Suprapubic skin (tissue), 4 donors: ENCODE measurements at regions not wholly inside any gene's neighbourhood (a gene's known extent, or its start where the extent isn't known, plus 50 kb on each side); places are given as distances from the start of the nearest gene placed in this dataset.

Source experiments
- DNase-seq, 2 donors: peaks; one replicate each; pipeline ENCODE4 v3.0.0-alpha.2; 2019; ENCODE audit warnings: low spot score in 2 of 2
- H3K27ac ChIP-seq: fragments of 200-600 bp; sonication (generic); one replicate; pipeline ENCODE4 v1.5.1; 2019
- H3K27me3 ChIP-seq: fragments of 200-600 bp; sonication (generic); one replicate; pipeline ENCODE4 v1.5.1; 2019
- H3K36me3 ChIP-seq: fragments of 200-600 bp; sonication (generic); one replicate; pipeline ENCODE4 v1.5.1; 2019
- H3K4me1 ChIP-seq: fragments of 200-600 bp; sonication (generic); one replicate; pipeline ENCODE4 v1.5.1; 2019
- H3K4me3 ChIP-seq: fragments of 200-600 bp; sonication (generic); one replicate; pipeline ENCODE4 v1.5.1; 2019; ENCODE audit warnings: mild to moderate bottlenecking
- H3K9me3 ChIP-seq: fragments of 200-600 bp; sonication (generic); one replicate; pipeline ENCODE4 v1.5.1; 2019
- EP300 ChIP-seq: sonication (generic); formaldehyde crosslinking; IDR thresholded peaks from one replicate; pipeline ENCODE4 v1.6.1; 2017; ENCODE audit warnings: antibody characterized with exemption
- POLR2A ChIP-seq, 2 donors: fragments of 450-650 bp; IDR thresholded peaks; one replicate each; pipeline ENCODE4 v1.6.1; 2017; ENCODE audit warnings: antibody characterized with exemption in 2 of 2, mild to moderate bottlenecking in 2 of 2, moderate library complexity in 2 of 2
- POLR2AphosphoS5 ChIP-seq, 3 donors: sonication (generic); formaldehyde crosslinking; IDR thresholded peaks; one replicate each; pipeline ENCODE4 v1.6.1; 2017; ENCODE audit warnings: antibody characterized with exemption in 3 of 3
- WGBS: methylation state at CpG from one replicate; pipeline ENCODE4 v1.1.5; 2018; 5-methylcytosine and 5-hydroxymethylcytosine counted together
- TF ChIP-seq, protein P1 (sequence below), 2 donors: fragments of 200-600 bp in 1 of 2; fragments of 450-650 bp in 1 of 2; sonication (generic) in 1 of 2; IDR thresholded peaks; one replicate each; pipeline ENCODE4 v1.5.1; 2016 to 2019; ENCODE audit warnings: antibody characterized with exemption in 2 of 2, mild to moderate bottlenecking in 1 of 2, moderate library complexity in 1 of 2

DNA sequence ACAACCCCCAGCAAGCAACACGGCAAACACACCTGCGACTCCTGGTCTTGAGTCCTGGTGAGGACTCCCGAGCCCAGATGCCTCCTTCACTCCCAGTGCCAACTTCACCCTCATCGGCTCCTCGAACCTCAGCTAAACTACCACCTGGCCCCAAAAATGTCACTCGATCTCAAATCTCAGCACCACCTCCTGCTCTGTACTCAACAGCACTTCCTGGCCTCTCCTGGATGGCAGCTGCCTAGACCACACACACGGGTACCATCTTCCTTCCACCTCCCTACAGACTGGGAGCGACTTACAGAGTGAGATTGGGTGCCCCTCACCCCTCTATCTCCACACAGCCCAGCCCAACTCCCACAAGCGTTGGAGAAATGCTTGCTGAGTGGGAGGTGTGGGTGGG lies 123.9 kb upstream of the MGMT start:
- Histone ChIP-seq H3K4me3 (no peak overlapping the region), H3K4me1 (no peaks in the 10 kb centered on the region), H3K9me3 (no peaks in the 10 kb centered on the region), H3K27ac (no peak overlapping the region), H3K27me3 (peaks cover 7% of the 10 kb centered on the region), H3K36me3 (no peaks in the 10 kb centered on the region)
- TF ChIP-seq EP300, result no peak
- TF ChIP-seq POLR2AphosphoS5 (IDR thresholded peaks at IDR 0.05), result no peak
- TF ChIP-seq, protein P1, sequence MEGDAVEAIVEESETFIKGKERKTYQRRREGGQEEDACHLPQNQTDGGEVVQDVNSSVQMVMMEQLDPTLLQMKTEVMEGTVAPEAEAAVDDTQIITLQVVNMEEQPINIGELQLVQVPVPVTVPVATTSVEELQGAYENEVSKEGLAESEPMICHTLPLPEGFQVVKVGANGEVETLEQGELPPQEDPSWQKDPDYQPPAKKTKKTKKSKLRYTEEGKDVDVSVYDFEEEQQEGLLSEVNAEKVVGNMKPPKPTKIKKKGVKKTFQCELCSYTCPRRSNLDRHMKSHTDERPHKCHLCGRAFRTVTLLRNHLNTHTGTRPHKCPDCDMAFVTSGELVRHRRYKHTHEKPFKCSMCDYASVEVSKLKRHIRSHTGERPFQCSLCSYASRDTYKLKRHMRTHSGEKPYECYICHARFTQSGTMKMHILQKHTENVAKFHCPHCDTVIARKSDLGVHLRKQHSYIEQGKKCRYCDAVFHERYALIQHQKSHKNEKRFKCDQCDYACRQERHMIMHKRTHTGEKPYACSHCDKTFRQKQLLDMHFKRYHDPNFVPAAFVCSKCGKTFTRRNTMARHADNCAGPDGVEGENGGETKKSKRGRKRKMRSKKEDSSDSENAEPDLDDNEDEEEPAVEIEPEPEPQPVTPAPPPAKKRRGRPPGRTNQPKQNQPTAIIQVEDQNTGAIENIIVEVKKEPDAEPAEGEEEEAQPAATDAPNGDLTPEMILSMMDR (IDR thresholded peaks at IDR 0.05), result no peak
- TF ChIP-seq POLR2A (IDR thresholded peaks at IDR 0.05), result no peak
- 92% methylated on average over 9 of the region's 9 CpGs for WGBS
- no peak for DNase-seq

DNA sequence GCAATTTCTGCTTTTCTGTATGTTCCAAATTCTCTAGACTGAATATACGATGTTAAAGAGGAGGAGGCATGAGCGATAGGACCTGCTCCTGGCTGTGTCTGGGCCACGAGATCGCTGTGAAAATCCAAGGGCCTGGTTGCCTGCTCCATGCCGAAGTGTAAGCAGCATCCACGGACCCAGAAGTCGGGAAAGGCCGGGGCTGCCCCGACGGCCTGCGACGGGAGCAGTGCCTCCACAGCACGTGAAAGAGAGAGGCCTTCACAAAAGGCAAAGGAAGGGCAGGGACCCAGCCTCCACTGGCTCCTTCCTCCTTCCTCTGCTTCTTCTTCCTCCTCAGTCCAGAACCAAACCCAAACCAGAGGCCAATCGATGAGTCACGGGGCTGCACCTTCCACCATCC lies 122.9 kb upstream of the MGMT start:
- no peak for DNase-seq
- TF ChIP-seq POLR2A (IDR thresholded peaks at IDR 0.05) (no peak), POLR2AphosphoS5 (IDR thresholded peaks at IDR 0.05) (no peak), EP300 (no peak)
- TF ChIP-seq, protein P1 (IDR thresholded peaks at IDR 0.05), result no peak
- Histone ChIP-seq H3K36me3 (no peaks in the 10 kb centered on the region), H3K9me3 (no peaks in the 10 kb centered on the region), H3K27ac (no peak overlapping the region), H3K27me3 (peaks cover 7% of the 10 kb centered on the region), H3K4me3 (no peak overlapping the region), H3K4me1 (no peaks in the 10 kb centered on the region)
- 96% methylated on average over 15 of the region's 15 CpGs for WGBS

DNA sequence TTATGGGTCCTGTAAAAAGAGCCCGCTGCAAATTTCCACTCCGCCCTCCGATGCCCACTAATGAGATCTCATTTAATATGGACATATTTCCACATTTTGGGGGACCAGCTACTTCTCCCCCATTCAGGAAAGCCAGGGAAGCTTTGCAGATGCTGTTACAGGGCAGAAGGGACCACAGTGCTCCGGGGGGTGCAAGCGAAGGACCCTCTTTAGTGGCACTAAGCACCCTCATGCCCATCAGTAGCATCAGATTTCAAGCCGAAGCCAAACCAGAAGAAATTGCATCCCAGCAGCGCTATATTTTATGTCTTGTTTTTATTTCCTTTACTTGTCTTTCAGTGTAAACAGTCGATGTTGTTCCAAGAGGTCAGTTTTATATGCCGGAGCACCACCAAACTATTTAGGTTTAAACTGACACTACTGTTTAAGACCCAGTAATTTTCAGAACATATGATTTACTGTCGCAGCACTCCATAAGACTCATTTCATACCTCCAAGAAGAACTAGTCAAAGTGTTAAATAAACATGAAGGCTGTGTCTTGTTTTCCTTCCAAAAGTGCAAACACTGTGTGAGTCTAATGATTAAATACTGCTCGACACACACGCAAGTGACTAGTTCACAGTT lies 122.2 kb upstream of the MGMT start:
- WGBS, result 94% methylated on average over 12 of the region's 12 CpGs

DNA sequence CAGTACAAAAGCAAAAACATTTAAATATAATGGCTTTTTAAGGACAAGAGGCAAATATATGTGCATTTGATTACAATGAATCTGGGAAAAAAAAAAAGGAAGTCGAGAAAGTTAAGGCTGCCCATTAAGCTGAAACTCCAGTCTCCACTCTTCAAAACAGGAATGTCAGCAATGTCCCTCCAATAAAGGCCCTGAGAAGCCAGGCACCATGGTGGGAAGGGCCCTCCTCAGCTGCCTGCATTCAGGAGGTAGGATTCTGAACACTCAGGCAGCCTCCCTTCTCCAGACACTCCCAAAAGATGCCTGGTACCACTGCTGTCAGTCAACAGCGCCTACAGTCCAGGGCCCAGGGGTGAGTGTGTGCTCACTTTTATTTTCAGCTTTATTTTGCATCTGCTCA lies 121.3 kb upstream of the MGMT start:
- Histone ChIP-seq H3K4me1 (no peaks in the 10 kb centered on the region), H3K9me3 (no peaks in the 10 kb centered on the region), H3K27me3 (no peaks in the 10 kb centered on the region), H3K36me3 (no peaks in the 10 kb centered on the region), H3K4me3 (no peak overlapping the region), H3K27ac (no peak overlapping the region)
- DNase-seq, result no peak
- WGBS, result 83% methylated on average over 2 of the region's 2 CpGs
- TF ChIP-seq POLR2AphosphoS5 (IDR thresholded peaks at IDR 0.05) (no peak), EP300 (no peak), POLR2A (IDR thresholded peaks at IDR 0.05) (no peak)
- TF ChIP-seq, protein P1 (IDR thresholded peaks at IDR 0.05), result no peak

More for the DNA sequence above, 122.2 kb upstream of the MGMT start:
- H3K27me3 ChIP-seq, result peaks cover 7% of the 10 kb centered on the region
- no peaks in the 10 kb centered on the region for H3K36me3 ChIP-seq
- H3K4me3 ChIP-seq, result no peak overlapping the region
- no peaks in the 10 kb centered on the region for H3K4me1 ChIP-seq
- H3K27ac ChIP-seq, result no peak overlapping the region
- H3K9me3 ChIP-seq, result no peaks in the 10 kb centered on the region
- TF ChIP-seq POLR2AphosphoS5 (IDR thresholded peaks at IDR 0.05) (no peak), EP300 (no peak), POLR2A (IDR thresholded peaks at IDR 0.05) (no peak)
- TF ChIP-seq, protein P1 (IDR thresholded peaks at IDR 0.05), result no peak
- no peak for DNase-seq

DNA sequence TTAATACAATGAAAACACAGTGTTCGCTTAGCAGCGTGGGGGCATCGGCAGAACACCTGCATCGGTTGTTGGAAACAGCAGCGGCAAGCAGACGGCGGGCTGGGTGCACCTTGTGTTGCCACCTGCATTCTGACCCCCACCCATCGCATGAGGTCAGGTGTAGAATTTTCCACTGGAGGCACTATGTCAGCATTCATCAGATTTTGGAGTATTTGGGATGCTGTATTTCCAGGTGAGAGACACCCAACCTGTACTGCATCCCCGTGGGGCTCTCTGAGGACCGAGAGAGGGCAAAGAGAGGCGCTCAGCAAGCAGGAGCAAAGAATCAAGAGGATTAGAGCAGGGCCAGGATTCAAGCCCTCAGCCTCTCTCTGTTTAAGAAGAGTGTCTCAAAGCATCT lies 116.4 kb upstream of the MGMT start:
- Histone ChIP-seq H3K4me3 (no peak overlapping the region), H3K36me3 (no peaks in the 10 kb centered on the region), H3K27ac (no peak overlapping the region), H3K4me1 (no peaks in the 10 kb centered on the region), H3K9me3 (no peaks in the 10 kb centered on the region), H3K27me3 (no peaks in the 10 kb centered on the region)
- 89% methylated on average over 11 of the region's 11 CpGs for WGBS
- TF ChIP-seq POLR2AphosphoS5 (IDR thresholded peaks at IDR 0.05) (no peak), POLR2A (IDR thresholded peaks at IDR 0.05) (no peak), EP300 (no peak)
- TF ChIP-seq, protein P1 (IDR thresholded peaks at IDR 0.05), result no peak
- no peak for DNase-seq
